GM19043 (cell line): ENCODE measurements at regions not wholly inside any gene's neighbourhood (a gene's known extent, or its start where the extent isn't known, plus 50 kb on each side); places are given as distances from the start of the nearest gene placed in this dataset.

Source experiments
- ATAC-seq: cut with Tn5 transposase; IDR thresholded peaks from one replicate; pipeline ENCODE4 v1.9.1; 2021; ENCODE audit warnings: low read depth; ENCODE audit not compliant: unreplicated experiment

DNA sequence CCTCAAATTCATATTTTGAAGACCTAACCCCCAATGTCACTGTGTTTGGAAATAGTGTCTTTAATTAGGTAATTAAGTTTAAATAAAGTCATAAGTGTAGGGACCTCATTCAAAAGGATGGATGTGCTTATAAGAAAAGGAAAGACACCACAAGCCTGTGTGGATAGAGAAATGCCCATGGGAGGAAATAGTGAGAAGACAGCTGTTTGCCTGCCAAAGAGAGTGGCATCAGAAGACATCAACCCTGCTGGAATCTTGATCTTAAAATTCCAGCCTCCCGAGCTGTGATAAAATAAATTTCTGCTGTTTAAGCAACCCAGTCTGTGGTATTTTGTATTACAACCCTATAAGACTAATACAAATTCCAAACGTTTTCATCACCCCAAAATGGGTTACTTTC lies 1867.9 kb upstream of the NUDT12 start:
- ATAC-seq = no peak

DNA sequence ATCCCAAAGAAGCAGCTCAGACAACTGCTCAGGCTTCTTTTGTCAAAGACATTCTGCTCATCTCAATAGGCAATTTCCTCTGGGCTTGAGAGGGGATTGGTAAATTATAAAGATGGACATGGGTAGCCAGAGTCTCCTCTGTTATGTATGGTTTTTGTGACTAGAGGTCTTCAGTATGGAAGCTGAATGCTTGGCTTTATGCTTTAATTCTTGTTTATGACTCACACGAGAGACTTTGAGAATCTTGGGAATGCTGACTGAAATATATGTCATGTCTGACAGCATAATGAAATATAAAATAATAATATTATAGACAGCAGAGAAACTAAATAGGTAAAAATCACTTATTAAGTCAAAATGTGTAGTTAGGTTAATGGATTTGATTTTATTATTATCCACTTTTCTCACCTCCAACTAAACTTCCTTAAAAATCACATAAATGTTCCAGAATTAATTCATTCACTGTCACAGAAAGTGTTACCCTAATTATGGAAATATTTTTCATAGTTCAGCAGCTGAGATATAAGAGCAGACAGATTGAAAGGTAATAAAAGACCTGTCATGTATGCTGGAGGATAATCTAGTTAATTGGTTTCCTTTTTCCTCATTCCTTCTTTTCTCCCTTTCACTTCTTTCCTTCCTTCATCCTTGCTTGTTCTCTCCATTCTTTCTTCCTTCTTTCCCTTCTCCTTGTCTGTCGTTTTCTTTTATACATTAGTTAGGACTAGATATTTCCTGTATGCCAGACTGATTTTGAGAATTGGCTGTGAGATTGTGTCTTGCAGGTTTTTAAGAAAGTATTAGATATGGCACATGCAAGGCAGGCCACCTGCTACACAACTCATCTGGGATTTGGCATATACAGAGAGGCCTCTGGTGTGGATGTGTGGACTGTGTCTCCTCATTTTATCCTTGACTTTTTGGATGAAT lies 1866.1 kb upstream of the NUDT12 start:
- ATAC-seq = no peak

DNA sequence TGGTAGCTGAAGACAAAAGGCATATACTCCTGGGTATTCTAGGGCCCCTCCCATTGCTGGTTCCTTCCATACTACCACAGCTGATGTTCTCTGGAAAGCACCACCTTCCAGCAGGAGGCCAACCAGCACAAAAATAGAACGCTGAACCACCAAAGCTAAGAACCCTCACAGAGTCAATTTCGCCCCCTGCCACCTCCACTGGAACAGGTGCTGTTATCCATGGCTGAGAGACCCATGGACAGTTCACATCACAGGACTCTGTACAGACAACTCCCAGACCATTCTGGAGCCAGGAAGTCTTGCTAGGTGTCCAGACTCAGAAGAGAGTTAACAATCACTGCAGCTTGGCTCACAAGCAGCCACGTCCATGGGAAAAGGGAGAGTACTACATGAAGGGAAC lies 1851.5 kb upstream of the NUDT12 start:
- ATAC-seq = no peak

DNA sequence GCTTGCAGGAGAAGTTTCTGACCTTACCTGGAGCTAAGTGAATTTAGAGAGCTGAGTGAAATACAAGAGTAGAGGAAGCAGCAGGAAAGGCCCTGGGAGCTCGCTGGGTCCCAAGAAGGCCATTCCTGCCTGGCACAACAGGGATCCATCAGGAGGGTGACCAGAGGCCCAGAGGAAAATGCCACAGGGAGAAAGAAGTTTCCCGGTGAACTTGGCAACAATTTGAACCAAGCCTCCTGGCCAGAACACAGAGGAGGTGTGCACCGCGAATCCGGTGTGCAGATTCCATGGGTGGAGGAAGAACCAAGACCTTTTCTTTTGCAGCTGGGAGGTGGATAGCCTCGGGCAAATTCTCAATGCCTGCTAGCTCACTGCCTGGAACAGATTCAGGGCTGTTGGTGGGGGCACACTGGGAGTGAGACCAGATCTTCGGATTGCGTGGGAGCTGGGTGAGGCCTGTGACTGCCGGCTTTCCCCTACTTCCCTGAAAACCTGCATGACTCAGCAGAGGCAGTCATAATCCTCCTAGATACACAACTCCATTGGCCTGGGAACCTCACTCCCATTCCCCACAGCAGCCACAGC lies 1850.9 kb upstream of the NUDT12 start:
- no peak for ATAC-seq

DNA sequence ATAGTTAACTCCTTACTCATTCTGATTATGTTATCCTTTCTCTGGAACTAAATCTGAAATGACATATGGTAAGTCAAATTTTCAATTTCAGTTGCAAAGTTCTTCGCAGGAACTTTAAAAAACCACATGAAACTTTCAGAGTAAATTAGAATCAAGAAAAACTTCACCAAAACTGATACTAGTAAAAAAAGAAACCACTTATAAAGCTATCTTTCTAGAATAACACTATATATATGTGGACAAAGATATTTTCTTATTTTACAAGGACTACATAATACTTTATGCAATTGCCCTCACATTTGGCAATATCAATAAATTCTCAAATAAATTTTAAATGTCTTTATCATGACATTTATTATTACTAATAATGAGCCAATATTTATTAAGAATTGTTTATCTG lies 1847.1 kb upstream of the NUDT12 start:
- no peak for ATAC-seq

DNA sequence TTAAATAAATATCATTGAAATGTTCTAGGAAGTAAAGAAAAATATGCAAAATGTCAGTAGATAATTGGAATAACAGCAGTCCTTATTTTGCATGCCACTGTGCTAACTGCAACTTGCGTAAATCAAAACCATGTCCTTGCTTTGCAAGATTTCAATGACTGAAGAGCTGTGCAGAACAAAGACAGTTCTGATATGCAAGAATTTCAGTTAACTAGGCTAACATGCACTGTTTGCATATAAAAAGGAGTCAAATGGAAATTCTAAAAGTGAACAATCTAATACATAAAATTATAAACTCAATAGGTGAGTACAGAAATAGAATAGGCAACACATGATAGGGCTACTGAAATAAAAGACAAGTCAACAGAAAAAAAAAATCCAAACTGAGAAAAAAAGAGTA lies 1844.6 kb upstream of the NUDT12 start:
- no peak for ATAC-seq

DNA sequence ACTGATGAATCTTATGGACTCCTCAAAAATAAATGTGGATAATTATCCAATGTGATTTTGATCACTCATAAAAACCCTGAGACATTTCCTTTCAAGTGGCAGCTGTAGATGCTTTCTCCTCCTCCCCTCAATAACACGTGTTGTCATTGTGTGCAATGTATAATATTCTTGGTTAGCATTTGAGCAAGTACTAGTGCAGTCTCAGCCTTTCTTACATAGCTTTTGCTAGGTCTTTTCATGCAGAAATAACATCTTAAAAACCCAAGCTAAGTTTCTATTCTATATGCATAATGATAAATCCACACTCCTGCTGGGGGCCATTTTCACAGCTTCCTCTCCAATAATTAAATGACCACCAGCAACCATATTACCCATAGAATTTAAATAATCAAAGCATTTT lies 1835.2 kb upstream of the NUDT12 start:
- no peak for ATAC-seq

DNA sequence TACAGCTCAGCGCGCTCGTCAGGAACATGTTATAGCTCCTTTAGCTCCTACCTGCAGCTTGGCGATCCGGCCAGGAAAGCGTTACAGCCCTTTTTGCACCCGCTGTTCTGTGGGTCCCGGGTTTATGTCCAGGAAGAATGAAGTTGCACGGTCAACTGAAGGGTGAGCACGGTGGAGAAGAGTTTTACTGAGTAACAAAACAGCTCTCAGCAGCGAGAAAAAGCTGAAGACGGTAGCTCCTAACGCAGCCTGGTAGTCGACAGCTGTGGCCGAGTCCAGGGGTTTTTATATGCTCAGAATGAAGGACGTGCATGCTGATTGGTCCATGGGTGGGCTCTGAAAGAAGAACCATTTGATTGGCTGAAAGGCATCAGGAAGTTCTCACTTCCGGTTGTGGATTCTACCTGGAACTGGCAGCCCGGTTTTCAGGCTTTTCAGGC lies 1830.1 kb upstream of the NUDT12 start:
- no peak for ATAC-seq

DNA sequence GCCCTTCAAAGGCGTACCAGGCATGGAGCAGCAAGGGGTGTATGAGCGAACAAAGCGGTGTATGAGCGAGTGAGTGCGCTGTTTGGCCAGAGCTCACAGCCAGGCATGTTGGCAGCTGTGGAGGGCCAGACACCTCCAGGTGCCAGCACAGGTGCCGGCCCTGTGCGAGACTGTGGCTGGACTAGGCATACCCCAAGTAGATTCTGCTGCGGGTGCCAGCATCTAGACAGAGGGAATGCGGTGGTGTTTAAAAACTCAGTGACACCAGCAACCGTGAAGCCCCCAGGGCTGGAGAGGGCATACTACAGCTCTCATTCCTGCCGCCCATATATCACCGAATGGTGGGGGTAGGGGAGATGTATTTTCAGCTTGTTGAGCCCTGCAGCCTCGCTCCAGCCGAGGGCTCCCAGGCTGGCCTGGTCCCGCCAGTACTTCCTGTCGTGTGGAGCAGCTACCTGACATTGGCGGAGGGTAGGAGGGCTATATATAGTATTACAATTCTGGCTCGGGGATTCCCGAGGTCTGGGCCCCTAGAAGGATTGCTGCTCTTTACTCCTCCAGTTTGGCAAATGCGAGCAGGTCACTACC lies 1829.6 kb upstream of the NUDT12 start:
- no peak for ATAC-seq

DNA sequence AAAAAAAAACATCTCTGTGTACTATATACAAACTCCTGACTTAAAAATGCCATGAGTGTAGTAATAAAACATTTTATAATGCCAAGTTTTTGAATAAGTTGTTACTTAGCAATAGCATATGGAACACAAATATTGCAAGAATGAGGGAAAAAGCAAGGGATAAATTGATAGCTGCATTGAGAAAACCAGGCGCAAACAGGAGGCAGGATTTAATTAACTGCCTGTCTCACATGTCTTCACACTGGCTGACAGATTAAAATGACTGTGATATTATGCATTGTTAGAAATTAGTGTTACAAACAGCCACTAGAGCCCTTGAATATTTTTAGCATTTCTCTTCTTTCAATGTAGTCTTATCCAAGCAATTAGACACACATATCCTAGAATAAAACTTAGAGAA lies 1817.5 kb upstream of the NUDT12 start:
- no peak for ATAC-seq

DNA sequence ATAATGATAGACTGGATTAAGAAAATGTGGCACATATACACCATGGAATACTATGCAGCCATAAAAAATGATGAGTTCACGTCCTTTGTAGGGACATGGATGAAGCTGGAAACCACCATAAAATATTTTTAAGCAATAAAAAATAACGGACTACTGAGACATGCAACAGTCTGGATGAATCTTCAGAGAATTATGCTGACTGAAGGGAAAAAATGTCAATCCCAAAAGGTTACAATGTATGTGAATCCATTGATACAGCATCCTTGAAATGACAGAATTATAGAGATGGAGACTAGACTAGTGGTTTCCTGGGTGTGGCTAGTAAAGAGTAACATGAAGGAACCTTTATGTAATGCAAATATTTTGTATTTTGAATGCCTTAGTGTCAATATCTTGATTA lies 1808.6 kb upstream of the NUDT12 start:
- ATAC-seq = no peak

DNA sequence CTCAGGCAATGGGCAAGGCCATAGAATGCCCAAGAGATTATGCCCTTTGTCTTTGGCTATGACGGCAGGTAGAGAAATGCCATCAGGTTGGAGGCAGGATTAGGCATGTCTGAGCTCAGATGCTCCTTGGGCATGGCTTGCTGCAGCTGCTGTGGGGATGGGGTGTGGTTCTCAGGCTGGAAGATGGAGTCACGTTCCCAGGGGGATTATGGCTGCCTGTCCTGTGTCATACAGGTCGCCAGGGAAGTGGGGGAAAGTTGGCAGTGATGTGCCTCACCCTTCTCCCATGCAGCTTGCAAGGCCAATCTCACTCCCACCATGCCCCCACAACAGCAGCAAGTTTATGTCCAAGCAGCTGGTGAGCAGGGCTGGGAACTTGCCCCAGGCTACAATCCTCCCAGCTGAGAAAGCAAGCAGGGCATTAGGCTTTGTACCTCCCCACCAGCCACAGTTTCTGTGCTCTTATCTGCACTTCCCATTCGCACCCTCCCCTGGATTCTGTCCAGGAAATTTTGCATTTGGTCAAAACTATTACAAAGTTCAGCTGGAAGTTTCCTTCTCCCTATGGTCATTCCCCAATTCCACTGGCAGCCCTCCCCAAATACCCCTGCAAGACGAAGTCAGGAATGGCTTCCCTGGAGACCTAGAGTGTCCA lies 1788.0 kb upstream of the NUDT12 start:
- no peak for ATAC-seq

DNA sequence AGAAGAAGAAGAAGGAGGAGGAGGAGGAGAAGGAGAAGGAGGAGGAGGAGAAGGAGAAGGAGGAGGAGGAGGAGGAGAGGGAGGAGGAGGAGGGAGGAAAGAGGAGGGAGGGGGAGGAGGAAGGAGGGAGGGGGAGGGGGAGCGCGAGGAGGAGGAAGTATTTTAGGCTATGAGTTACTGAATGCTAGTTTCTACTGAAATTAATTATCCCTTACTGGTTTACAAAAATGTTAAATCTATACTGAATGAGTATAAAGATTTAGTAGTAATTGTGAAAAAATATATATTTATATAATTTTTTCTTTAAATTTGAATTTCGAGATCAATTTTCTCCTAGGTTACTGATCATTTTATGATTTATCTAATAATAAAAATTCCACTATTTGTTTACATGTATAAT lies 1769.0 kb upstream of the NUDT12 start:
- ATAC-seq = no peak

DNA sequence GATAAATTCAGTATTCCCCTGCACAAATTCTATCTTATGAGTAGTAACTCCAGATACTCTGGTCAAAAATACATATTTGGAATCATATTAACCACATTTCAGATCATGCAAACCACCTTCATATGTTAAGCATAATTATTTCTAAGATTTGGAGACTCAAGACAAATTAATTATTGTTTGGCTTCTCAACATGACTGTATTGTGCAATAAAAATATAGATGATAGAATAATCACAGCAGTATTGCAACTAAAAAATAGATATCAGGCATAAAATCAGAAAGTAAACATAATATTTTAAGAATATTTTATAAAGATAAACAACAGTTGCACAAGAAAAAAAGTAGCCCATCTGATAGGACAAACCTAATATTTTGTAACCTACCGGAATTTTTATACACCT lies 1767.6 kb upstream of the NUDT12 start:
- no peak for ATAC-seq

DNA sequence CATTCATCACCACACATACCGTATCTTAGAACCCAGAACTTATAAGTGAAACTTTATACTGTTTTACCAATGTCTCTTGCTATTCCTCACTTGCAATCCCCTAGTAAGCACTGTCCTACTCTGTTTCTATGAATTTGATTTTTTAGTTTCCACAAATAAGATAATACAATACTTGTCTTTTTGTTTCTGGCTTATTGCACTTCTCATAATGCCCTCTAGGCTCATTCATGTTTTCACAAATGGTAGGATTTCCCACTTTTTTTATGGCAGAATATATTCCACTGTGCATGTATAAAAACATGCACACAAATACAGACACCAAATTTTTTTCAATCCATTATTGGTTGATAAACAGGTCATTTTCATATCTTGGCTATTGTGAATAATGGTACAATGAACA lies 1742.3 kb upstream of the NUDT12 start:
- no peak for ATAC-seq

DNA sequence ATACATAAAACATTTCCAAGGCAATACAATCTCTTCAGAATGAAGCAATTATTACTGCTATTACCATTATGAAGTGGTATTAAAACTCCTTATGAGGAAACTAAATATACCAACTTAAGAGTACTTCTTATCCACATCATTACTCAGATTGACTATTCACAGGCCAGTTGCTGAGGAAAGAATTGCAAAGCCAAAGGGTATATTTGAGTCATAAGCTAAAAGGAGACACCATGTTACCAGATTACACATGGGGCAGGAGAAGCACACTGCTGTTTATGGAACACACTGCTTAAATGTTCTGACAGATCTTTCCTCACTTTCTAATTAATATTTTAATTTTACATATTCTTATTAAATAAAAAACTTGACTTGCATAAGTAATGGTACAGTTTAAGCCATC lies 1726.4 kb upstream of the NUDT12 start:
- ATAC-seq = no peak

DNA sequence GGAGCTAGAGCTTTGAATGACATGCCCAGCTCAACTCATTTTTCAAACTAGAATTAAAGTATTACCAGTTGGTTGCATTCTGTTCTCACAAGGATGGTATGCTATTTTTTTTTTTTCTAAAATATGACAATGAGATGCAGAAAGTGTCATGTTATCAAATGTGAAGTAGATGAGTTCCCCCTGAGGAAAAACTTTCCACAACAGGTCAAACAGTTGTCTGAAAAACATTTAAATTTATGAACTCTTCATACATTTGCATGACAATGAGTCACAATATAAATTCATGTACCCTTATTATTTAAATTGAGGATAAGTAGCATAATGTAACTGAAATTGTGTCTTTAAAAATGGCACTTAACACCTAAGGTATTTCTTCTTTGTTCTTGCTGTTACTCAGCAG lies 1720.5 kb upstream of the NUDT12 start:
- ATAC-seq = no peak

DNA sequence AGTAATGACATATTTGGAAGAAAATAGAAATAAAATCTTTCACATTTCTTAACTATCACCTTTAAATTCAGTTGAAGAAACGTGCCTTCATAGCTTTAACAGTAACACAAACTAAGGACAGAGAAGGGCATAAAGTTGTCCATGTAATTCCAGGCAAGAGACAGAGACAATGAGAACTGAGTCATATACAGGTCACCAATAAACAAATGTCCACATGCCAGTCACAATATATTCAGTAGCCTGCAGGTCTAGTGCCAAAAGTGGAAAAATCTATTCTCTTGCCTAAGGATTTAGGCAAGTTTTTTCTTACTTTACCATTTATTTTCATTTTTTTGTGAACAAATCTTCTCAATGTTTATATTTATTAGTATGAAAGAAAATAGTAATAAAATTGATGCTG lies 1711.5 kb upstream of the NUDT12 start:
- no peak for ATAC-seq

DNA sequence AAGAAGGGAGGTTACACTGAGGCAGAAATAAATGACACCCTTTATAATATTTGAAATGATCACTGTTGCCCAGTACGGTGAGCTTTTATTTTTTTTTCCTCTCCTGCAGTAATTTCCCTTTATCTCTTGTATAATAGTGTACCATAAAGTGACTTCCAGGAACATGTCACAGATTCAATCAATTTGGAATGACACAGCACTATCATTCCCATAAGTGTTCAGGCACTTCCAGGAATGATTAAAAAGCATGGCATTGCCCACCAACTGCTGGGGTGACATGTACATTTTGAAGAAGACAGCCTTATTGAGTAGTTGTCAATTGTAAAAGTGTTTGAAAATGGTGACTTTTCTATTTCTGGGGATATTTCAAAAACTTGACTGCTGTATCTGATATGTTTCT lies 1700.9 kb upstream of the NUDT12 start:
- ATAC-seq = no peak

DNA sequence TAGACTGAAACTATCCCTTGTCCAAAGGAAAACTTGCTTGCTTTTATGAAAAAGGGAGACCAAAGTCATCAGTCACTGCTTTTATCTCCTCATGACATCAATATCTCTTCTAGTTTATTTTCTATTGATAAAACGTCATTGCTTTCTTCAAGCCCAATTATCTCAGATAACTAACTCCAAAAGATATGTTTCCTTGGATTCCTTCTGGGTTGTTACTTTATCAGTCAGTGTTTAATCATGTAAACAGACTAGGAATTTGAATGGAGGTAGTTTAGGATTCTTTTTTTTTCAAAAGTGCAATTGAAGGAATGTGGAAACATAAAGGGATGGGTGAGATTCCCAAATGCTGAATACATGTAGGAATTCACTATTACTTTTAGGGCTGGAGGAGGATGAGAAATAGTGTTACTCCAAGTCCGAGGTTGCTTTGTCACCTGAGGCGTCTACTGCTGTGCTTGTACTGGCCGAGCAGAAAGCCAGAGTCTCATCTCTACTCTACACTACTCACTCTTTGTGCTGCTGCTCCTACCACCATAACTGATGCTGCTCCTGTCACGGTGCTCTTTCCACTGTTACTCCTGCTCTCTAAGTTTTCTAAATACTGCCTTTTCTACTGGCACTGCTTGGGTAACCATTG lies 1697.1 kb upstream of the NUDT12 start:
- no peak for ATAC-seq

DNA sequence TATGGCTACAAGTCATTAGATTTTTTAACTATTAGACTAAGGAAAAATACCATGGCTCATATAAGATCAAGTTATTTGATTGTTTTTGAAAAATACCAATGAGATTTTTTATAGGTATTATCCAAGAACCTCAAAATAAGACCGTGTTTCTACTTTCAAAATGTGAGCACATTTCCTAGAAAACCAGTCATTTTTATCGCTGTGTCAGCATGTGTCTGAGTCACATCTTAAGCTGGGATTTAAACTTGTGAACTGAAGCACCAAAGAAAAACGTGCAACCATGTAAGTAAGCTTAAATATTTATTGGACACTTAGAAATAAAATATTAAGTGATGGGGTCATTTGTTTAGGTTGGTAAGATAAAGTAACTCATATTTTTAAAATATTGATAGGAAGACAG lies 1676.0 kb upstream of the NUDT12 start:
- no peak for ATAC-seq
